GM19328 (cell line): ENCODE measurements at regions not wholly inside any gene's neighbourhood (a gene's known extent, or its start where the extent isn't known, plus 50 kb on each side); places are given as distances from the start of the nearest gene placed in this dataset.

Experiments used
- ATAC-seq: cut with Tn5 transposase; IDR thresholded peaks from one replicate; pipeline ENCODE4 v1.9.1; 2021; ENCODE audit warnings: mild to moderate bottlenecking, moderate library complexity; ENCODE audit not compliant: unreplicated experiment

- no peak for ATAC-seq
These were observed 195.2 kb downstream of the TLE3 start for GRCh38 chr15:69902414-69903062.

GRCh38 chr15:69903470-69904469 lies 193.9 kb downstream of the TLE3 start:
- no peak for ATAC-seq

GRCh38 chr15:69906256-69907185 lies 191.2 kb downstream of the TLE3 start:
- no peak for ATAC-seq

GRCh38 chr15:69908060-69908459 lies 189.7 kb downstream of the TLE3 start:
- no peak for ATAC-seq

- ATAC-seq, result no peak
These were observed 188.9 kb downstream of the TLE3 start for GRCh38 chr15:69908590-69909420.

- no peak for ATAC-seq
These were observed 187.8 kb downstream of the TLE3 start for GRCh38 chr15:69909719-69910444.

- no peak for ATAC-seq
These were observed 187.2 kb downstream of the TLE3 start for GRCh38 chr15:69910514-69910913.

GRCh38 chr15:69912116-69912515 lies 185.6 kb downstream of the TLE3 start:
- no peak for ATAC-seq

GRCh38 chr15:69914040-69914439 lies 183.7 kb downstream of the TLE3 start:
- ATAC-seq, result no peak

- no peak for ATAC-seq
These were observed 182.8 kb downstream of the TLE3 start for GRCh38 chr15:69914960-69915359.

GRCh38 chr15:69916169-69916785 lies 181.4 kb downstream of the TLE3 start:
- no peak for ATAC-seq

GRCh38 chr15:69917056-69917455 lies 180.7 kb downstream of the TLE3 start:
- ATAC-seq, result no peak

- no peak for ATAC-seq
These were observed 177.9 kb downstream of the TLE3 start for GRCh38 chr15:69919816-69920215.

- ATAC-seq, result no peak
These were observed 177.5 kb downstream of the TLE3 start for GRCh38 chr15:69920221-69920620.

- ATAC-seq, result no peak
These were observed 175.8 kb downstream of the TLE3 start for GRCh38 chr15:69921626-69922619.

GRCh38 chr15:69924531-69924930 lies 173.2 kb downstream of the TLE3 start:
- no peak for ATAC-seq

- no peak for ATAC-seq
These were observed 171.7 kb downstream of the TLE3 start for GRCh38 chr15:69926006-69926405.

- ATAC-seq, result no peak
These were observed 171.0 kb downstream of the TLE3 start for GRCh38 chr15:69926721-69927120.
